SK-N-SH treated with all-trans-retinoic acid at 6 μM for 48 hours (cell line): ENCODE measurements at regions not wholly inside any gene's neighbourhood (a gene's known extent, or its start where the extent isn't known, plus 50 kb on each side); places are given as distances from the start of the nearest gene placed in this dataset.
"Not testable (repeated sequence)": the region's sequence is repeated elsewhere in the genome, so short reads cannot be mapped to it uniquely, and the experiment has no call there.

ENCODE experiments used
- ATAC-seq: fragments of 200-7000 bp; cut with Tn5 transposase; 3 replicates; pipeline ENCODE4 v1.9.1; 2020; ENCODE audit warnings: mild to moderate bottlenecking, moderate library complexity
- BACH2 ChIP-seq: fragments of 250-450 bp; sonication (Bioruptor Pico); IDR thresholded peaks from 2 replicates; pipeline ENCODE4 v1.9.0; 2021; ENCODE audit warnings: mild to moderate bottlenecking, borderline replicate concordance
- CSDC2 ChIP-seq: fragments of 250-450 bp; sonication (Bioruptor Pico); IDR thresholded peaks from 2 replicates; pipeline ENCODE4 v1.5.0; 2020; ENCODE audit warnings: mild to moderate bottlenecking, moderate library complexity
- ESRRG ChIP-seq: fragments of 250-450 bp; sonication (Bioruptor Pico); IDR thresholded peaks from 2 replicates; pipeline ENCODE4 v1.6.1; 2021; ENCODE audit warnings: mild to moderate bottlenecking
- GLIS3 ChIP-seq: fragments of 250-450 bp; sonication (Bioruptor Pico); IDR thresholded peaks from 2 replicates; pipeline ENCODE4 v1.5.0; 2020; ENCODE audit warnings: mild to moderate bottlenecking, moderate library complexity
- ISL1 ChIP-seq: fragments of 250-450 bp; sonication (Bioruptor Pico); IDR thresholded peaks from 2 replicates; pipeline ENCODE4 v2.1.2; 2022; ENCODE audit warnings: mild to moderate bottlenecking, moderate library complexity
- RARB ChIP-seq: fragments of 250-450 bp; sonication (Bioruptor Pico); IDR thresholded peaks from 2 replicates; pipeline ENCODE4 v1.8.0; 2021; ENCODE audit warnings: mild to moderate bottlenecking, moderate library complexity
- SNAI2 ChIP-seq: fragments of 250-450 bp; sonication (Bioruptor Pico); IDR thresholded peaks from 2 replicates; pipeline ENCODE4 v1.5.0; 2020; ENCODE audit warnings: mild to moderate bottlenecking, moderate library complexity
- TCF4 ChIP-seq: fragments of 250-450 bp; sonication (Bioruptor Pico); IDR thresholded peaks from 2 replicates; pipeline ENCODE4 v1.8.0; 2021; ENCODE audit warnings: mild to moderate bottlenecking, moderate library complexity, borderline replicate concordance
- TOX ChIP-seq: fragments of 250-450 bp; sonication (Bioruptor Pico); IDR thresholded peaks from 2 replicates; pipeline ENCODE4 v1.8.0; 2021; ENCODE audit warnings: mild to moderate bottlenecking, moderate library complexity, borderline replicate concordance
- ZFP3 ChIP-seq: fragments of 250-450 bp; sonication (Bioruptor Pico); IDR thresholded peaks from 2 replicates; pipeline ENCODE4 v1.5.0; 2020; ENCODE audit warnings: mild to moderate bottlenecking, moderate library complexity
- ZNF565 ChIP-seq: fragments of 450-650 bp; formaldehyde crosslinking; conservative IDR thresholded peaks from 2 replicates; pipeline ENCODE4 v1.5.0; 2020; ENCODE audit warnings: low read depth, mild to moderate bottlenecking, moderate library complexity
- ZNF70 ChIP-seq: fragments of 450-650 bp; formaldehyde crosslinking; IDR thresholded peaks from 2 replicates; pipeline ENCODE4 v1.5.0; 2020; ENCODE audit warnings: mild to moderate bottlenecking, moderate library complexity
- ZNF8 ChIP-seq: fragments of 450-650 bp; formaldehyde crosslinking; IDR thresholded peaks from 2 replicates; pipeline ENCODE4 v1.5.0; 2020; ENCODE audit warnings: mild to moderate bottlenecking, moderate library complexity
- TF ChIP-seq, protein P1 (sequence below): fragments of 250-450 bp; sonication (Bioruptor Pico); IDR thresholded peaks from 2 replicates; pipeline ENCODE4 v1.5.1; 2021; ENCODE audit warnings: mild to moderate bottlenecking, moderate library complexity
- TF ChIP-seq, protein P2 (sequence below): fragments of 250-450 bp; sonication (Bioruptor Pico); IDR thresholded peaks from 2 replicates; pipeline ENCODE4 v1.5.1; 2020; ENCODE audit warnings: low read depth, mild to moderate bottlenecking, moderate library complexity

DNA sequence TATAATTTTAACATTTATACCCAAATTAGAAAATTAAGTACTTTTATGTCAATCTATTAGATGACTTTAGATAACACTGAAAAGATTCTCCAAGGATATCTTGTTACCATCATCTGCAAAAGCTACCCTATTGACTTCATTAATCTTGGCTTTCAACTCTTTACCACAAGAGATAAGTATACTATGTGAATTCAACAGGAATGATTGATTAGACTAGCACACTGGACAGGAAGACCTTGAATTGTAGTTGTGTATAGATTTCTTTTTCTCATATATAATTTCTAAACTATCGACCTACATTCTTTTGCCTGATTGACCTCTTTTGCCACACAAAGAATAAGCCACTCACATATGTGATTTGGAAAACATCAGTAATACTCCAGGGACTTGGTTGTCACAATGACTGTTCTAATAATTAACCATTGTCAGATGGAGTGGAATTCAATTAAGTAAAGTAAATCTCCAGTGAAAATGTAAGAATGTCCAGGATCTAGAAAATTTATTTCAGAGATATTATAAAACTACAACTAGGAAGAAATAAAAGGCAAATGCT, 1132.0 kb downstream of the SORCS1 start (continued):
- no peak for TF ChIP-seq TOX (CRISPR knock-in tag)

DNA sequence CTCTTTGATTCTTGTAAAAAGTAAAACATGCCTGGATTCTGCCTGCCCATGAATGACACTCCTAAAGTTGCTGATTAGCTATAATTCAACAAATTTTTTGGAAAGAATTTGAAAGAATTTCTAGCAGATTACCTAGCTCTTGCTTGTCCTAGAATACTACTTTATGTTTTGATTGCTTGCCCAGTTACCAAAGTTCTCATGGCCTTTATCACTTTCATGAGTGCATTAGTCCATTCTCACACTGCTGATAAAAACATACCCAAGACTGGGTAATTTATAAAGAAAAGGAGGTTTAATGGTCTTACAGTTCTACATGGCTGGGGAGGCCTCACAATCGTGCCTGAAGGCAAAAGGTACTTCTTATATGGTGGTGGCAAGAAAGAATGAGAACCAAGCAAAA, 1137.3 kb downstream of the SORCS1 start:
- TF ChIP-seq TOX (CRISPR knock-in tag) (no peak), ESRRG (CRISPR knock-in tag) (no peak)
- no peak for ATAC-seq

DNA sequence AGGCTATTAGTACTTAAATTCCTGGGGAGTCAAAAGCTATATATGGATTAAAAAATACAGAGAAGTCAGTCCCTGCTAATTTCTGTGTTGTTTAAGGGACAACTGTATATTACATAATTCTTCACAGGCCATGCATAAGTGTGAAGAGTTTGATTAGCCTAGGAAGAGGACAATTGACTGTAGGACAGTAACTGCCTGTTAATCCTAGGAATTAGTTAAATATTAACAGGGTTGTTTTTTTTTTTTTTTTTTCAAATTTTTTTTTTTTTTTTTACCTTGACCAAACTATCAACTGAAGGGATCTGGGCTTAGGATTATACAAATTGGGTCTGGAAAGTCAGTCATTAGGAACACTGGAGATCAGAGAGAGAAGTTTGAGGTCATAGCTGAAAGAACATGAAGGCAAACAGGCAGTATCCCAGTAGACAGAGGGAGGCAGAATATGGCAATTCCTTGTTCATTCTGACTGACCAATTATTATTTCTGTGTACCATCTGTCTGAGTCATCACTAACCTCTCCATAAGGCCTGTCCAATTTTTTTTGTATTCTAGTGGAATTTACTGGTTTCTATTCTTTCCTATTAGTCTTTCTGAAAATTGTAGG, 1139.2 kb downstream of the SORCS1 start:
- TF ChIP-seq GLIS3 (CRISPR knock-in tag) (no peak), CSDC2 (CRISPR knock-in tag) (no peak), TCF4 (CRISPR knock-in tag) (no peak), ZNF565 (CRISPR knock-in tag) (no peak), ZFP3 (CRISPR knock-in tag) (no peak), SNAI2 (CRISPR knock-in tag) (no peak), BACH2 (no peak), ISL1 (CRISPR knock-in tag) (no peak)
- TF ChIP-seq, protein P1, sequence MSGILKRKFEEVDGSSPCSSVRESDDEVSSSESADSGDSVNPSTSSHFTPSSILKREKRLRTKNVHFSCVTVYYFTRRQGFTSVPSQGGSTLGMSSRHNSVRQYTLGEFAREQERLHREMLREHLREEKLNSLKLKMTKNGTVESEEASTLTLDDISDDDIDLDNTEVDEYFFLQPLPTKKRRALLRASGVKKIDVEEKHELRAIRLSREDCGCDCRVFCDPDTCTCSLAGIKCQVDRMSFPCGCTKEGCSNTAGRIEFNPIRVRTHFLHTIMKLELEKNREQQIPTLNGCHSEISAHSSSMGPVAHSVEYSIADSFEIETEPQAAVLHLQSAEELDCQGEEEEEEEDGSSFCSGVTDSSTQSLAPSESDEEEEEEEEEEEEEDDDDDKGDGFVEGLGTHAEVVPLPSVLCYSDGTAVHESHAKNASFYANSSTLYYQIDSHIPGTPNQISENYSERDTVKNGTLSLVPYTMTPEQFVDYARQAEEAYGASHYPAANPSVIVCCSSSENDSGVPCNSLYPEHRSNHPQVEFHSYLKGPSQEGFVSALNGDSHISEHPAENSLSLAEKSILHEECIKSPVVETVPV (CRISPR knock-in tag): no peak
- TF ChIP-seq, protein P2, sequence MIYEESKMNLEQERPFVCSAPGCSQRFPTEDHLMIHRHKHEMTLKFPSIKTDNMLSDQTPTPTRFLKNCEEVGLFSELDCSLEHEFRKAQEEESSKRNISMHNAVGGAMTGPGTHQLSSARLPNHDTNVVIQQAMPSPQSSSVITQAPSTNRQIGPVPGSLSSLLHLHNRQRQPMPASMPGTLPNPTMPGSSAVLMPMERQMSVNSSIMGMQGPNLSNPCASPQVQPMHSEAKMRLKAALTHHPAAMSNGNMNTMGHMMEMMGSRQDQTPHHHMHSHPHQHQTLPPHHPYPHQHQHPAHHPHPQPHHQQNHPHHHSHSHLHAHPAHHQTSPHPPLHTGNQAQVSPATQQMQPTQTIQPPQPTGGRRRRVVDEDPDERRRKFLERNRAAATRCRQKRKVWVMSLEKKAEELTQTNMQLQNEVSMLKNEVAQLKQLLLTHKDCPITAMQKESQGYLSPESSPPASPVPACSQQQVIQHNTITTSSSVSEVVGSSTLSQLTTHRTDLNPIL: no peak
- no peak for ATAC-seq

DNA sequence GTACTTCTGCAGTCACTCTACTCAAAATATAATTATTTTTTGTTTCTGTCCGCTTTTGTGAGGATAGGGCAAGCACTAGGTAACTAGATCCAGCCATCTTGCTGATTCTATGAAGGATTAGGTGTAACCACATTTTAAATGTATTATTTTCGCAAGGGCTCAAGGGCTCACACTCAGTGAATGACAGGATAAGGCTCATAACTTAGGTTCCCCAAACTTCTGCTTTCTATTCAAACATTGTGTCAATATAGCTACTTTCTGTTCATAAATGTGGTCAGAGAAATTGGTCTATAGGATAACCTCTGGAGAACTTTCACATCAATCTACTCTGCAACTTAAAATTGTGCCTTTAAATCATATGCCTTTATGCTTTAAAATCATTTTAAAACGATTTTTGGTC, 1141.2 kb downstream of the SORCS1 start:
- ATAC-seq: no peak
- no peak for TF ChIP-seq ZNF70 (CRISPR knock-in tag)
- TF ChIP-seq ISL1 (CRISPR knock-in tag): no peak

DNA sequence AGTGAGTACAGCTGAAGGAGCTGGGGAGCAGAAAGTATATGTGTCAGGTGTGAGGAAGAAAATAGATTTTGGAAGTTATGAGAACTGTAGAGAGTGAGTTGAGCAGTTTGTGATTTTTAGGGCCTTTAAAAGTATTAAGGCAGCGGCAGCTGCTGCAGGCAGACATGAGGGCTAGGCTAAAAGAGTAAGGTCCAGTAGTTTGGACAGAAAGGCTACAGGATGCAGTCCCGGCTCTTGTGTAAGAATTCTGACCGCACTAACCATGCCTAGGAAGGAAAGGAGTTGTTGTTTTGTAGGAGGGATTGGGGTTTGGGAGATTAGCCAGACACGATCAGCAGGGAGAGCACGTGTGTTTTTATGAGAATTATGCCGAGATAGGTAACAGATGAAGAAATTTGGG, 1144.9 kb downstream of the SORCS1 start:
- not testable (repeated sequence) for ATAC-seq

DNA sequence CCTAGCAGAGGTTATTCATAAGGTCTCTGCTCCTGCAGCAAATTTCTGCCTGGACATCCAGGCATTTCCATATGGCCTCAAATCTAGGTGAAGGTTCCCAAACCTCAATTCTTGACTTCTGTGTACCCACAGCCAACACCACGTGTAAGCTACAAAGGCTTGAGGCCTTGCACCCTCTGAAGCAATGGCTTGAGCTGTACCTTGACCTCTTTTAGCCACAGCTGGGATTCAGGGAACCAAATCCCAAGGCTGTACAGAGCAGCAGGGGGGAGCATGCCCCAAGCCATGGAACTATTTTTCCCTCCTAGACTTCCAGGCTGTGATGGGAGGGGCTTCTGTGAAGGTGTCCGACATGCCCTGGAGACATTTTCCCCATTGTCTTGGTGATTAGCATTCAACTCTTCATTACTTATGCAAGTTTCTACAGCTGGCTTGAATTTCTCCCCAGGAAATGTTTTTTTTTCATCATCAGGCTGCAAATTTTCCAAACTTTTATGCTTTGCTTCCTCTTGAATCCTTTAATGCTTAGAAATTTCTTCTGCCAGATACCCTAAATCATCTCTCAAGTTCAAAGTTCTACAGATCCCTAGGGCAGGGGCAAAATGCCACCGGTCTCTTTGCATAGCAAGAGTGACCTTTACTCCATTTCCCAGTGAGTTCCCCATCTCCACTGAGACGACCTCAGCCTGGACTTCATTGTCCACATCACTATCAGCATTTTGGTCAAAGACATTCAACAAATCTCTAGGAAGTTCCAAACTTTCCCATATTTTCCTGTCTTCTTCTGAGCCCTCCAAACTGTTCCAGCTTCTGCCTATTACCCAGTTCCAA, 1148.9 kb downstream of the SORCS1 start:
- not testable (repeated sequence) for ATAC-seq

DNA sequence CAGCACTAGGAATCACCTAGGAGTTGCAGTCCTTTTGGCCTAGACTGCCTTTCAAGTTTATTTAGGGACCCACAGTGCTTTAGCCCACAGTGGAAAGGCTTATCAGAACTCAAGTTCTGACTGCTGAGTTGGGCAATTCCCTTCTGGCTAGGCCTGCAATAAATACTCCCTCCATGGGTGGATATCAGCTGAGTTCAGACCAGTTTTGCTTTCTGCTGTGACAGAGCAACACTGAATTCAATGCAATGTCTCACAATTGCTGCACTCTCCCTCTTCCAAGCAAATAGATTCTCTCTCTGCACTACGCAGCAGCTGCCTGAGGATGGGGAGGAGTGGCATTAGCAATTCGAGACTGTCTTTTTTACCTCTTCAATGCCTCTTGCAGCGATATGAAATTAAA, 1153.3 kb downstream of the SORCS1 start:
- no peak for ATAC-seq
- TF ChIP-seq, protein P2: no peak
- TF ChIP-seq, protein P1 (CRISPR knock-in tag): no peak
- TF ChIP-seq RARB (CRISPR knock-in tag): no peak
- no peak for TF ChIP-seq CSDC2 (CRISPR knock-in tag)

DNA sequence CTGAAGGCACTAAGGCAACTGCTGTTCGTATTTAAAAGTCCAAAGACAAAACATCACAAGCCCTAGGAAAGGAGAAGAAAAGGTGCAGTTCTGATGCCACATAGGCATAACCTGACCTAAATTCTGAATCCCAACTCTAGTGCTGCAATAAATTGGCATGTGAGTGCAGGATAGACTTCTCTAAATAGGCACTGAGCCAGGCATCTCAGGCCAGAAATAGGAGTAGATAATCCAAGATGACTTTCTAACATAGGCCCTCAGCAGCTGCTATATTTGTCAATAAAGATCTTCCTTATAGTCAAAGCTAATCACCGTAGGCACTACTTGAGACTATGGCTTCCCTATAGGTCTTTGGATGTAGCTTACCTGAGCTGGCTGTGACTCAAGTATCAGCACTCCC, 1163.8 kb downstream of the SORCS1 start:
- ATAC-seq: no peak
- no peak for TF ChIP-seq SNAI2 (CRISPR knock-in tag)
- no peak for TF ChIP-seq TOX (CRISPR knock-in tag)
- no peak for TF ChIP-seq ZNF8 (CRISPR knock-in tag)
- no peak for TF ChIP-seq GLIS3 (CRISPR knock-in tag)
- TF ChIP-seq, protein P1 (CRISPR knock-in tag): no peak
